ENCODE measurements at regions not wholly inside any gene's neighbourhood (a gene's known extent, or its start where the extent isn't known, plus 50 kb on each side); places are given as distances from the start of the nearest gene placed in this dataset.

- TF ChIP-seq CTCF (IDR thresholded peaks at IDR 0.05) (no peak), POLR2A (IDR thresholded peaks at IDR 0.05) (no peak)
Measured at GRCh38 chr20:48079028-48079427, 293.7 kb upstream of the SULF2 start.
